ENCODE measurements at regions not wholly inside any gene's neighbourhood (a gene's known extent, or its start where the extent isn't known, plus 50 kb on each side); places are given as distances from the start of the nearest gene placed in this dataset.

GRCh38 chr3:35927441-35927840 lies 288.1 kb downstream of the ARPP21 start:
- H3K4me3 ChIP-seq (replicated peaks in 1 of 4; ENCODE audit: control extremely low read depth in 1 of 4, insufficient read depth in 1 of 4, low read depth in 3 of 4, low read length in 4 of 4): no peak overlapping the region
- H3K27me3 ChIP-seq (ENCODE audit: control insufficient read depth, insufficient read depth, low read length): no peaks in the 10 kb centered on the region
- no peaks in the 10 kb centered on the region for H3K36me3 ChIP-seq (ENCODE audit: control insufficient read depth, insufficient read depth, low read length)
- no peaks in the 10 kb centered on the region for H3K79me2 ChIP-seq (ENCODE audit: control insufficient read depth, insufficient read depth, low read length)
- TF ChIP-seq CTCF (conservative IDR thresholded peaks at IDR 0.05 in 1 of 2, IDR thresholded peaks at IDR 0.05 in 1 of 2; ENCODE audit: low read depth in 1 of 2, low read length in 2 of 2): no peak
- TF ChIP-seq EZH2 (IDR thresholded peaks at IDR 0.05; ENCODE audit: low read length, missing control alignments): no peak
- DNase-seq (ENCODE audit: low read depth in 2 of 2): no peak
- H4K20me1 ChIP-seq (ENCODE audit: control insufficient read depth, extremely low read depth, insufficient read depth, low read length): no peaks in the 10 kb centered on the region
- no peaks in the 10 kb centered on the region for H3K4me1 ChIP-seq (ENCODE audit: control insufficient read depth, extremely low read depth, insufficient read depth, low read length)
- H2AFZ ChIP-seq (ENCODE audit: low read length): no peak overlapping the region
- no peak overlapping the region for H3K9ac ChIP-seq (ENCODE audit: insufficient read depth, low read length)
- H3K4me2 ChIP-seq (ENCODE audit: extremely low read depth, insufficient read depth, low read length): no peak overlapping the region
- H3K9me3 ChIP-seq (ENCODE audit: control insufficient read depth, insufficient read depth, low read depth, low read length): no peaks in the 10 kb centered on the region
- no peak overlapping the region for H3K27ac ChIP-seq (ENCODE audit: insufficient read depth, low read length)

GRCh38 chr3:35929158-35929557 lies 289.8 kb downstream of the ARPP21 start:
- Histone ChIP-seq H4K20me1 (ENCODE audit: control insufficient read depth, extremely low read depth, insufficient read depth, low read length) (no peaks in the 10 kb centered on the region), H3K4me1 (ENCODE audit: control insufficient read depth, extremely low read depth, insufficient read depth, low read length) (no peaks in the 10 kb centered on the region), H3K36me3 (ENCODE audit: control insufficient read depth, insufficient read depth, low read length) (no peaks in the 10 kb centered on the region), H3K27me3 (ENCODE audit: control insufficient read depth, insufficient read depth, low read length) (no peaks in the 10 kb centered on the region), H3K4me3 (replicated peaks in 1 of 4; ENCODE audit: control extremely low read depth in 1 of 4, insufficient read depth in 1 of 4, low read depth in 3 of 4, low read length in 4 of 4) (no peak overlapping the region), H3K4me2 (ENCODE audit: extremely low read depth, insufficient read depth, low read length) (no peak overlapping the region), H2AFZ (ENCODE audit: low read length) (no peak overlapping the region), H3K27ac (ENCODE audit: insufficient read depth, low read length) (no peak overlapping the region), H3K9ac (ENCODE audit: insufficient read depth, low read length) (no peak overlapping the region), H3K9me3 (ENCODE audit: control insufficient read depth, insufficient read depth, low read depth, low read length) (no peaks in the 10 kb centered on the region), H3K79me2 (ENCODE audit: control insufficient read depth, insufficient read depth, low read length) (no peaks in the 10 kb centered on the region)
- TF ChIP-seq EZH2 (IDR thresholded peaks at IDR 0.05; ENCODE audit: low read length, missing control alignments) (no peak), CTCF (conservative IDR thresholded peaks at IDR 0.05 in 1 of 2, IDR thresholded peaks at IDR 0.05 in 1 of 2; ENCODE audit: low read depth in 1 of 2, low read length in 2 of 2) (no peak)
- peak in 1 of 2 donors; percentile 58 for DNase-seq (ENCODE audit: low read depth in 2 of 2)

GRCh38 chr3:35931867-35932266 lies 292.5 kb downstream of the ARPP21 start:
- H3K9ac ChIP-seq (ENCODE audit: insufficient read depth, low read length): no peak overlapping the region

More at GRCh38 chr3:35931867-35932266, 292.5 kb downstream of the ARPP21 start:
- no peaks in the 10 kb centered on the region for H3K79me2 ChIP-seq (ENCODE audit: control insufficient read depth, insufficient read depth, low read length)
- no peak overlapping the region for H2AFZ ChIP-seq (ENCODE audit: low read length)
- H3K4me2 ChIP-seq (ENCODE audit: extremely low read depth, insufficient read depth, low read length): no peak overlapping the region
- no peak overlapping the region for H3K4me3 ChIP-seq (replicated peaks in 1 of 4; ENCODE audit: control extremely low read depth in 1 of 4, insufficient read depth in 1 of 4, low read depth in 3 of 4, low read length in 4 of 4)
- TF ChIP-seq CTCF (conservative IDR thresholded peaks at IDR 0.05 in 1 of 2, IDR thresholded peaks at IDR 0.05 in 1 of 2; ENCODE audit: low read depth in 1 of 2, low read length in 2 of 2) (no peak), EZH2 (IDR thresholded peaks at IDR 0.05; ENCODE audit: low read length, missing control alignments) (no peak)
- H3K36me3 ChIP-seq (ENCODE audit: control insufficient read depth, insufficient read depth, low read length): no peaks in the 10 kb centered on the region
- no peaks in the 10 kb centered on the region for H3K27me3 ChIP-seq (ENCODE audit: control insufficient read depth, insufficient read depth, low read length)
- H4K20me1 ChIP-seq (ENCODE audit: control insufficient read depth, extremely low read depth, insufficient read depth, low read length): no peaks in the 10 kb centered on the region
- DNase-seq (ENCODE audit: low read depth in 2 of 2): no peak
- no peak overlapping the region for H3K27ac ChIP-seq (ENCODE audit: insufficient read depth, low read length)
- no peaks in the 10 kb centered on the region for H3K9me3 ChIP-seq (ENCODE audit: control insufficient read depth, insufficient read depth, low read depth, low read length)
- H3K4me1 ChIP-seq (ENCODE audit: control insufficient read depth, extremely low read depth, insufficient read depth, low read length): no peaks in the 10 kb centered on the region
